AG10803 (cell line): ENCODE measurements at regions not wholly inside any gene's neighbourhood (a gene's known extent, or its start where the extent isn't known, plus 50 kb on each side); places are given as distances from the start of the nearest gene placed in this dataset.
A peak's percentile ranks its signal among the peaks of the same experiment; 100 is the strongest.
"Not testable (repeated sequence)": the region's sequence is repeated elsewhere in the genome, so short reads cannot be mapped to it uniquely, and the experiment has no call there.

ENCODE experiments used
- DNase-seq: peaks from one replicate; pipeline ENCODE4 v3.0.0; 2010; ENCODE audit warnings: low read depth
- H3K4me3 ChIP-seq: 2 replicates; pipeline ENCODE4 v1.5.1; 2011; ENCODE audit warnings: mild to moderate bottlenecking, low read length, control low read depth
- CTCF ChIP-seq: conservative IDR thresholded peaks from 2 replicates; pipeline ENCODE4 v1.5.1; 2011; ENCODE audit warnings: mild to moderate bottlenecking, low read length, control low read depth, inconsistent platforms

- no peak for TF ChIP-seq CTCF
- no peak for DNase-seq
- no peak overlapping the region for H3K4me3 ChIP-seq
Observed at GRCh38 chr11:24216488-24216887, 280.4 kb upstream of the LUZP2 start.

- not testable (repeated sequence) for DNase-seq, H3K4me3 ChIP-seq
Observed at GRCh38 chr11:24217319-24217718, 279.5 kb upstream of the LUZP2 start.

- TF ChIP-seq CTCF: no peak
- no peak for DNase-seq
- H3K4me3 ChIP-seq: no peak overlapping the region
Observed at GRCh38 chr11:24225501-24225900, 271.4 kb upstream of the LUZP2 start.

GRCh38 chr11:24226606-24227005, 270.2 kb upstream of the LUZP2 start:
- no peak for TF ChIP-seq CTCF
- no peak overlapping the region for H3K4me3 ChIP-seq
- DNase-seq: no peak

GRCh38 chr11:24233041-24233440, 263.8 kb upstream of the LUZP2 start:
- TF ChIP-seq CTCF: no peak
- no peak overlapping the region for H3K4me3 ChIP-seq
- no peak for DNase-seq

- no peak for TF ChIP-seq CTCF
- H3K4me3 ChIP-seq: no peak overlapping the region
- DNase-seq: no peak
Observed at GRCh38 chr11:24234822-24235508, 261.9 kb upstream of the LUZP2 start.

- peak; percentile 87 for DNase-seq
- no peak overlapping the region for H3K4me3 ChIP-seq
- no peak for TF ChIP-seq CTCF
Observed at GRCh38 chr11:24238771-24239645, 257.8 kb upstream of the LUZP2 start.
